Activated CD8-positive, alpha-beta T cell treated with anti-CD3 and anti-CD28 coated beads for 36 hours (primary cell): ENCODE measurements at regions not wholly inside any gene's neighbourhood (a gene's known extent, or its start where the extent isn't known, plus 50 kb on each side); places are given as distances from the start of the nearest gene placed in this dataset.
A peak's percentile ranks its signal among the peaks of the same experiment; 100 is the strongest.

ENCODE experiments used
- ATAC-seq: fragments of 200-7000 bp; cut with Tn5 transposase; one replicate; pipeline ENCODE4 v1.10.0; 2021; ENCODE audit warnings: mild to moderate bottlenecking, moderate library complexity
- CTCF ChIA-PET: fragments of 350-600 bp; sonication (Branson Sonifier 250); formaldehyde crosslinking; loops from one replicate; lab custom pipeline; 2021; ENCODE audit warnings: antibody characterized with exemption; lab: Charles Lee
- POLR2A ChIA-PET: fragments of 350-600 bp; sonication (Branson Sonifier 250); formaldehyde crosslinking; loops from one replicate; lab custom pipeline; 2021; ENCODE audit warnings: antibody characterized with exemption; lab: Charles Lee
- DNase-seq: peaks from one replicate; pipeline ENCODE4 v3.0.0-alpha.2; 2020
- H3K27ac Mint-ChIP-seq: one replicate; pipeline ENCODE4 v1.8.0; 2021; ENCODE audit warnings: mild to moderate bottlenecking, mixed read lengths
- H3K27me3 Mint-ChIP-seq: one replicate; pipeline ENCODE4 v1.8.0; 2021; ENCODE audit warnings: mixed read lengths
- H3K36me3 Mint-ChIP-seq: one replicate; pipeline ENCODE4 v1.8.0; 2021; ENCODE audit warnings: low read depth, mixed read lengths
- H3K4me1 Mint-ChIP-seq: one replicate; pipeline ENCODE4 v1.8.0; 2021; ENCODE audit warnings: low read depth, mixed read lengths
- H3K4me3 Mint-ChIP-seq: one replicate; pipeline ENCODE4 v1.8.0; 2021; ENCODE audit warnings: mild to moderate bottlenecking, moderate library complexity, mixed read lengths
- H3K9me3 Mint-ChIP-seq: one replicate; pipeline ENCODE4 v1.8.0; 2021; ENCODE audit warnings: mixed read lengths
- CTCF ChIP-seq: fragments of 200-600 bp; IDR thresholded peaks from one replicate; pipeline ENCODE4 v1.8.0; 2022; ENCODE audit warnings: antibody characterized with exemption, mild to moderate bottlenecking
- intact Hi-C: fragments of 100-400 bp; cut with micrococcal nuclease; formaldehyde crosslinking; loops from one replicate; pipeline ENCODE4 v1.10.0; 2022

GRCh38 chr14:51145246-51145645 is 50.3 kb upstream of the TRIM9 start:
- Mint-ChIP-seq H3K4me3 (no peak overlapping the region), H3K36me3 (no peaks in the 10 kb centered on the region), H3K4me1 (no peaks in the 10 kb centered on the region), H3K27ac (no peak overlapping the region), H3K27me3 (peaks cover 2% of the 10 kb centered on the region), H3K9me3 (peaks cover 5% of the 10 kb centered on the region)
- POLR2A ChIA-PET: no interaction called here
- CTCF ChIA-PET: no interaction called here
- intact Hi-C loops: no loop called here
- ATAC-seq (no peak), DNase-seq (no peak)
- no peak for TF ChIP-seq CTCF

- Mint-ChIP-seq H3K27ac (no peak overlapping the region), H3K36me3 (no peaks in the 10 kb centered on the region), H3K9me3 (peaks cover 5% of the 10 kb centered on the region), H3K4me1 (no peaks in the 10 kb centered on the region), H3K27me3 (peaks cover 2% of the 10 kb centered on the region), H3K4me3 (no peak overlapping the region)
- DNase-seq: no peak
- TF ChIP-seq CTCF: no peak
- intact Hi-C loops: no loop called here
- CTCF ChIA-PET: no interaction called here
- POLR2A ChIA-PET: no interaction called here
- no peak for ATAC-seq
Observed at GRCh38 chr14:51147183-51147582, 52.3 kb upstream of the TRIM9 start.

GRCh38 chr14:51155326-51155725 is 60.4 kb upstream of the TRIM9 start:
- ChIA-PET POLR2A (no interaction called here), CTCF (no interaction called here)
- Mint-ChIP-seq H3K36me3 (no peaks in the 10 kb centered on the region), H3K4me3 (no peak overlapping the region), H3K4me1 (no peaks in the 10 kb centered on the region), H3K27ac (no peak overlapping the region), H3K27me3 (no peaks in the 10 kb centered on the region), H3K9me3 (no peaks in the 10 kb centered on the region)
- DNase-seq (no peak), ATAC-seq (no peak)
- intact Hi-C loops: no loop called here
- TF ChIP-seq CTCF: no peak

GRCh38 chr14:51157012-51157411 is 62.1 kb upstream of the TRIM9 start:
- ChIA-PET CTCF (interaction anchor here (1.0 to 2.0 kb wide), 2 partner anchors 11 to 202 kb away, joined by 4 to 5 read pairs; no protein-coding TSS in a partner anchor), POLR2A (no interaction called here)
- intact Hi-C loops: no loop called here
- no peak for ATAC-seq
- no peaks in the 10 kb centered on the region for H3K9me3 Mint-ChIP-seq
- no peak for DNase-seq
- H3K27me3 Mint-ChIP-seq: no peaks in the 10 kb centered on the region
- H3K27ac Mint-ChIP-seq: no peak overlapping the region
- TF ChIP-seq CTCF: peak; percentile 56
- H3K4me1 Mint-ChIP-seq: no peaks in the 10 kb centered on the region
- no peak overlapping the region for H3K4me3 Mint-ChIP-seq
- H3K36me3 Mint-ChIP-seq: no peaks in the 10 kb centered on the region

GRCh38 chr14:51160871-51161270 is 66.0 kb upstream of the TRIM9 start:
- ChIA-PET POLR2A (no interaction called here), CTCF (no interaction called here)
- Mint-ChIP-seq H3K4me1 (no peaks in the 10 kb centered on the region), H3K9me3 (no peaks in the 10 kb centered on the region), H3K4me3 (no peak overlapping the region), H3K27me3 (no peaks in the 10 kb centered on the region), H3K36me3 (no peaks in the 10 kb centered on the region), H3K27ac (no peak overlapping the region)
- DNase-seq (no peak), ATAC-seq (no peak)
- no peak for TF ChIP-seq CTCF
- intact Hi-C loops: no loop called here
